ENCODE measurements at regions not wholly inside any gene's neighbourhood (a gene's known extent, or its start where the extent isn't known, plus 50 kb on each side); places are given as distances from the start of the nearest gene placed in this dataset.

DNA sequence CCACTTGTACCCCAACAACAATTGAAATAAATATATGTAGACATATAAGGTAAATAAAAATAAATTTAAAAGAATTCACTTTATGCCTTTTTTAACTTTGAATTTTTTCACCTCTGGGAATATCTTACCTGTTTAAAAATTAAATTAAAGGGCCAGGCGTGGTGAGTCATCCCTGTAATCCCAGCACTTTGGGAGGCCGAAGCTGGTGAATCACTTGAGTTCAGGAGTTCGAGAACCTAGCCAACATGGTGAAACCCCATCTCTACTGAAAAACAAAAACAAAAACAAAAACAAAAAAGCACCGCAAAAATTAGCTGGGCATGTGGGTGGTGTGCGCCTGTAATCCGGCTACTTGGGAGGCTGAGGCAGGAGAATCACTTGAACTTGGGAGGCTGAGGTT lies 164.8 kb downstream of the AASDH start:
- Histone ChIP-seq H3K27ac (replicated peaks) (no peak overlapping the region), H3K4me3 (replicated peaks; ENCODE audit: insufficient read depth, low read length) (no peak overlapping the region), H3K27me3 (ENCODE audit: insufficient read depth, poor library complexity, severe bottlenecking) (no peaks in the 10 kb centered on the region)
- TF ChIP-seq, protein P1, sequence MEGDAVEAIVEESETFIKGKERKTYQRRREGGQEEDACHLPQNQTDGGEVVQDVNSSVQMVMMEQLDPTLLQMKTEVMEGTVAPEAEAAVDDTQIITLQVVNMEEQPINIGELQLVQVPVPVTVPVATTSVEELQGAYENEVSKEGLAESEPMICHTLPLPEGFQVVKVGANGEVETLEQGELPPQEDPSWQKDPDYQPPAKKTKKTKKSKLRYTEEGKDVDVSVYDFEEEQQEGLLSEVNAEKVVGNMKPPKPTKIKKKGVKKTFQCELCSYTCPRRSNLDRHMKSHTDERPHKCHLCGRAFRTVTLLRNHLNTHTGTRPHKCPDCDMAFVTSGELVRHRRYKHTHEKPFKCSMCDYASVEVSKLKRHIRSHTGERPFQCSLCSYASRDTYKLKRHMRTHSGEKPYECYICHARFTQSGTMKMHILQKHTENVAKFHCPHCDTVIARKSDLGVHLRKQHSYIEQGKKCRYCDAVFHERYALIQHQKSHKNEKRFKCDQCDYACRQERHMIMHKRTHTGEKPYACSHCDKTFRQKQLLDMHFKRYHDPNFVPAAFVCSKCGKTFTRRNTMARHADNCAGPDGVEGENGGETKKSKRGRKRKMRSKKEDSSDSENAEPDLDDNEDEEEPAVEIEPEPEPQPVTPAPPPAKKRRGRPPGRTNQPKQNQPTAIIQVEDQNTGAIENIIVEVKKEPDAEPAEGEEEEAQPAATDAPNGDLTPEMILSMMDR (IDR thresholded peaks at IDR 0.05; ENCODE audit: insufficient read depth, low read length) = no peak
- TF ChIP-seq, protein P2, sequence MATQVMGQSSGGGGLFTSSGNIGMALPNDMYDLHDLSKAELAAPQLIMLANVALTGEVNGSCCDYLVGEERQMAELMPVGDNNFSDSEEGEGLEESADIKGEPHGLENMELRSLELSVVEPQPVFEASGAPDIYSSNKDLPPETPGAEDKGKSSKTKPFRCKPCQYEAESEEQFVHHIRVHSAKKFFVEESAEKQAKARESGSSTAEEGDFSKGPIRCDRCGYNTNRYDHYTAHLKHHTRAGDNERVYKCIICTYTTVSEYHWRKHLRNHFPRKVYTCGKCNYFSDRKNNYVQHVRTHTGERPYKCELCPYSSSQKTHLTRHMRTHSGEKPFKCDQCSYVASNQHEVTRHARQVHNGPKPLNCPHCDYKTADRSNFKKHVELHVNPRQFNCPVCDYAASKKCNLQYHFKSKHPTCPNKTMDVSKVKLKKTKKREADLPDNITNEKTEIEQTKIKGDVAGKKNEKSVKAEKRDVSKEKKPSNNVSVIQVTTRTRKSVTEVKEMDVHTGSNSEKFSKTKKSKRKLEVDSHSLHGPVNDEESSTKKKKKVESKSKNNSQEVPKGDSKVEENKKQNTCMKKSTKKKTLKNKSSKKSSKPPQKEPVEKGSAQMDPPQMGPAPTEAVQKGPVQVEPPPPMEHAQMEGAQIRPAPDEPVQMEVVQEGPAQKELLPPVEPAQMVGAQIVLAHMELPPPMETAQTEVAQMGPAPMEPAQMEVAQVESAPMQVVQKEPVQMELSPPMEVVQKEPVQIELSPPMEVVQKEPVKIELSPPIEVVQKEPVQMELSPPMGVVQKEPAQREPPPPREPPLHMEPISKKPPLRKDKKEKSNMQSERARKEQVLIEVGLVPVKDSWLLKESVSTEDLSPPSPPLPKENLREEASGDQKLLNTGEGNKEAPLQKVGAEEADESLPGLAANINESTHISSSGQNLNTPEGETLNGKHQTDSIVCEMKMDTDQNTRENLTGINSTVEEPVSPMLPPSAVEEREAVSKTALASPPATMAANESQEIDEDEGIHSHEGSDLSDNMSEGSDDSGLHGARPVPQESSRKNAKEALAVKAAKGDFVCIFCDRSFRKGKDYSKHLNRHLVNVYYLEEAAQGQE (IDR thresholded peaks at IDR 0.05; ENCODE audit: insufficient replicate concordance, low read depth) = no peak
- TF ChIP-seq POLR2AphosphoS5 (IDR thresholded peaks at IDR 0.05; ENCODE audit: low read depth) (no peak), SPI1 (IDR thresholded peaks at IDR 0.05; ENCODE audit: borderline replicate concordance, low read depth) (no peak), GABPA (IDR thresholded peaks at IDR 0.05; ENCODE audit: low read depth) (no peak)
- DNase-seq (ENCODE audit: low read depth in 1 of 2, low spot score in 1 of 2) = no peak

- H3K4me3 ChIP-seq (replicated peaks; ENCODE audit: insufficient read depth, low read length) = no peak overlapping the region
- H3K27ac ChIP-seq (replicated peaks) = no peak overlapping the region
- TF ChIP-seq POLR2AphosphoS5 (IDR thresholded peaks at IDR 0.05; ENCODE audit: low read depth) = no peak
- TF ChIP-seq, protein P2 (IDR thresholded peaks at IDR 0.05; ENCODE audit: insufficient replicate concordance, low read depth) = no peak
- TF ChIP-seq, protein P1 (IDR thresholded peaks at IDR 0.05; ENCODE audit: insufficient read depth, low read length) = no peak
- TF ChIP-seq SPI1 (IDR thresholded peaks at IDR 0.05; ENCODE audit: borderline replicate concordance, low read depth) = no peak
- no peak for TF ChIP-seq GABPA (IDR thresholded peaks at IDR 0.05; ENCODE audit: low read depth)
- DNase-seq (ENCODE audit: low read depth in 1 of 2, low spot score in 1 of 2) = no peak
- H3K27me3 ChIP-seq (ENCODE audit: insufficient read depth, poor library complexity, severe bottlenecking) = no peaks in the 10 kb centered on the region
These were observed 167.0 kb downstream of the AASDH start for GRCh38 chr4:56220261-56220660.

- Histone ChIP-seq H3K27me3 (ENCODE audit: insufficient read depth, poor library complexity, severe bottlenecking) (no peaks in the 10 kb centered on the region), H3K4me3 (replicated peaks; ENCODE audit: insufficient read depth, low read length) (no peak overlapping the region), H3K27ac (replicated peaks) (no peak overlapping the region)
- DNase-seq (ENCODE audit: low read depth in 1 of 2, low spot score in 1 of 2) = no peak
- TF ChIP-seq, protein P1 (IDR thresholded peaks at IDR 0.05; ENCODE audit: insufficient read depth, low read length) = no peak
- TF ChIP-seq GABPA (IDR thresholded peaks at IDR 0.05; ENCODE audit: low read depth) = no peak
- TF ChIP-seq, protein P2 (IDR thresholded peaks at IDR 0.05; ENCODE audit: insufficient replicate concordance, low read depth) = no peak
- no peak for TF ChIP-seq SPI1 (IDR thresholded peaks at IDR 0.05; ENCODE audit: borderline replicate concordance, low read depth)
- TF ChIP-seq POLR2AphosphoS5 (IDR thresholded peaks at IDR 0.05; ENCODE audit: low read depth) = no peak
These were observed 167.8 kb downstream of the AASDH start for GRCh38 chr4:56219447-56219846.
